Frontal cortex (tissue), 3 donors: ENCODE measurements at regions not wholly inside any gene's neighbourhood (a gene's known extent, or its start where the extent isn't known, plus 50 kb on each side); places are given as distances from the start of the nearest gene placed in this dataset.
"Not testable (repeated sequence)": the region's sequence is repeated elsewhere in the genome, so short reads cannot be mapped to it uniquely, and the experiment has no call there.

ENCODE experiments used
- DNase-seq, 2 donors: peaks; one replicate each; pipeline ENCODE4 v3.0.0; 2012; ENCODE audit warnings: low spot score in 2 of 2
- FAIRE-seq: peaks from 2 replicates; lab custom pipeline; 2012; peaks lifted over from hg19 to GRCh38; lab: Jason Lieb, UNC
- donor health status: control.
- donor health status: control.
- donor health status: control.

GRCh38 chr18:37846996-37847395, 281.4 kb upstream of the CELF4 start:
- FAIRE-seq, result no peak
- no peak for DNase-seq

- no peak for DNase-seq
- FAIRE-seq, result no peak
Measured at GRCh38 chr18:37845498-37845897, 279.9 kb upstream of the CELF4 start.

- DNase-seq (no peak), FAIRE-seq (no peak)
Measured at GRCh38 chr18:37844209-37844970, 278.8 kb upstream of the CELF4 start.

GRCh38 chr18:37838083-37838482, 272.5 kb upstream of the CELF4 start:
- DNase-seq (no peak), FAIRE-seq (no peak)

- DNase-seq (no peak), FAIRE-seq (no peak)
Measured at GRCh38 chr18:37836071-37836970, 270.7 kb upstream of the CELF4 start.

- not testable (repeated sequence) for FAIRE-seq, DNase-seq
Measured at GRCh38 chr18:37832010-37832695, 266.6 kb upstream of the CELF4 start.

GRCh38 chr18:37812961-37813360, 247.4 kb upstream of the CELF4 start:
- FAIRE-seq (no peak), DNase-seq (no peak)

GRCh38 chr18:37805773-37806404, 240.3 kb upstream of the CELF4 start:
- DNase-seq, result no peak
- FAIRE-seq, result no peak

GRCh38 chr18:37796823-37797349, 231.3 kb upstream of the CELF4 start:
- DNase-seq (no peak), FAIRE-seq (no peak)

- DNase-seq (no peak), FAIRE-seq (no peak)
Measured at GRCh38 chr18:37787452-37787851, 221.9 kb upstream of the CELF4 start.

GRCh38 chr18:37783771-37784170, 218.2 kb upstream of the CELF4 start:
- no peak for DNase-seq
- no peak for FAIRE-seq

GRCh38 chr18:37779220-37779619, 213.6 kb upstream of the CELF4 start:
- FAIRE-seq (no peak), DNase-seq (no peak)

- FAIRE-seq (no peak), DNase-seq (peak; percentile 29 to 68)
Measured at GRCh38 chr18:37778417-37779165, 213.0 kb upstream of the CELF4 start.

GRCh38 chr18:37769826-37770225, 204.2 kb upstream of the CELF4 start:
- DNase-seq (no peak), FAIRE-seq (no peak)

GRCh38 chr18:37764541-37765288, 199.1 kb upstream of the CELF4 start:
- no peak for DNase-seq
- FAIRE-seq, result no peak

- DNase-seq, result no peak
- no peak for FAIRE-seq
Measured at GRCh38 chr18:37762076-37762621, 196.6 kb upstream of the CELF4 start.

- no peak for FAIRE-seq
- DNase-seq, result no peak
Measured at GRCh38 chr18:37754141-37754540, 188.5 kb upstream of the CELF4 start.

GRCh38 chr18:37742436-37742835, 176.8 kb upstream of the CELF4 start:
- no peak for FAIRE-seq
- no peak for DNase-seq
